Hepatocyte (in vitro differentiated cells): ENCODE measurements at regions not wholly inside any gene's neighbourhood (a gene's known extent, or its start where the extent isn't known, plus 50 kb on each side); places are given as distances from the start of the nearest gene placed in this dataset.

Source experiments
- CTCF ChIP-seq: fragments of 200-600 bp; sonication (generic); IDR thresholded peaks from 2 replicates; pipeline ENCODE4 v1.5.1; 2016; ENCODE audit warnings: antibody characterized with exemption, mild to moderate bottlenecking; ENCODE audit not compliant: poor library complexity
- EZH2 ChIP-seq: fragments of 200-600 bp; sonication (generic); IDR thresholded peaks from 2 replicates; pipeline ENCODE4 v1.6.1; 2016; ENCODE audit warnings: antibody characterized with exemption, mild to moderate bottlenecking, borderline replicate concordance
- EZH2phosphoT487 ChIP-seq: fragments of 200-600 bp; sonication (generic); IDR thresholded peaks from one replicate; pipeline ENCODE4 v1.6.1; 2018; ENCODE audit warnings: antibody characterized with exemption, mild to moderate bottlenecking, low read depth, moderate library complexity; ENCODE audit not compliant: unreplicated experiment, severe bottlenecking

GRCh38 chr2:237167038-237167437 is 81.3 kb downstream of the COPS8 start:
- TF ChIP-seq CTCF (no peak), EZH2 (no peak), EZH2phosphoT487 (no peak)
